ENCODE measurements at regions not wholly inside any gene's neighbourhood (a gene's known extent, or its start where the extent isn't known, plus 50 kb on each side); places are given as distances from the start of the nearest gene placed in this dataset.

GRCh38 chr14:104265918-104266630 is 127.7 kb downstream of the KIF26A start:
- TF ChIP-seq POLR2A (IDR thresholded peaks at IDR 0.05): no peak
- TF ChIP-seq CTCF (IDR thresholded peaks at IDR 0.05): no peak
- no peak for TF ChIP-seq POLR2AphosphoS5 (IDR thresholded peaks at IDR 0.05)
- TF ChIP-seq EP300 (IDR thresholded peaks at IDR 0.05): no peak
